DND-41 (cell line): ENCODE measurements at regions not wholly inside any gene's neighbourhood (a gene's known extent, or its start where the extent isn't known, plus 50 kb on each side); places are given as distances from the start of the nearest gene placed in this dataset.

ENCODE experiments used
- CTCF ChIP-seq: IDR thresholded peaks from 2 replicates; pipeline ENCODE4 v1.5.1; 2012; ENCODE audit warnings: borderline replicate concordance, low read length, moderate library complexity, mild to moderate bottlenecking; ENCODE audit not compliant: poor library complexity, severe bottlenecking; ENCODE audit errors: extremely low read depth
- EZH2 ChIP-seq: IDR thresholded peaks from 3 replicates; pipeline ENCODE4 v1.6.1; 2012; ENCODE audit warnings: borderline replicate concordance, low read depth, mild to moderate bottlenecking, moderate library complexity, low read length, inconsistent platforms; ENCODE audit not compliant: severe bottlenecking

DNA sequence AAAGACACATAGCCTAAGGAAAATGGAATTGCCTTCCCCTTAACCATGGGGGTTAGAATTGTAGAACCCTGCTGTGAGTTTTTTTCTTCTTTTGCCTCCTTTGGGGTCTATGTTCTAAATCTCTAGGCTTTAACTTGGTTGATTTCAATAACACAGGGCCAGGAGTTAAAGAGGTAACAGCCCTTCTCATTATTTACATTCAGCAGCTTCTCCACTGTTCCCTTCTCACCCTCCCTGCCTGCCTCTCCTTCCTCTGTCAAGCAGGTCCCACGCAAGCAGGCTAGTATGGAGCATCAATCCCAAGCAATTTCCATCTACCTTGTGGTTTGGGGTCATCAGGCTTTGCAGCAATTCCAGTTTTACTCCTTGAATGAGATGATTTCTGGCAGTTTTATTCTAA, 236.1 kb upstream of the G2E3 start:
- TF ChIP-seq CTCF = no peak
- no peak for TF ChIP-seq EZH2
